Stimulated activated naive B cell treated with anti-CD40 and anti-IgM and Interleukin-4, amounts not matched to agents 10 μg/mL and 1 μg/mL and 100 μg/mL, for 72 hours (primary cell): ENCODE measurements at regions not wholly inside any gene's neighbourhood (a gene's known extent, or its start where the extent isn't known, plus 50 kb on each side); places are given as distances from the start of the nearest gene placed in this dataset.

Experiments used
- ATAC-seq, 2 donors: fragments of 150-1000 bp; cut with Tn5 transposase; replicated peaks; 2 replicates each; pipeline ENCODE4 v1.10.0; 2021; ENCODE audit warnings: moderate library complexity in 1 of 2
- DNase-seq: peaks from one replicate; pipeline ENCODE4 v3.0.0; 2021
- H3K27ac Mint-ChIP-seq: one replicate; pipeline ENCODE4 v1.8.0; 2022; ENCODE audit warnings: mild to moderate bottlenecking, mixed read lengths
- H3K27me3 Mint-ChIP-seq, 2 donors: one replicate each; pipeline ENCODE4 v1.8.0; 2022; ENCODE audit warnings: mixed read lengths in 2 of 2
- H3K36me3 Mint-ChIP-seq, 2 donors: one replicate each; pipeline ENCODE4 v1.8.0; 2022; ENCODE audit warnings: mixed read lengths in 2 of 2, mild to moderate bottlenecking in 1 of 2
- H3K4me1 Mint-ChIP-seq, 2 donors: one replicate each; pipeline ENCODE4 v1.8.0; 2022; ENCODE audit warnings: mixed read lengths in 2 of 2, mild to moderate bottlenecking in 1 of 2
- H3K4me3 Mint-ChIP-seq, 2 donors: one replicate each; pipeline ENCODE4 v1.8.0; 2022; ENCODE audit warnings: mild to moderate bottlenecking in 2 of 2, mixed read lengths in 2 of 2, moderate library complexity in 1 of 2
- H3K9me3 Mint-ChIP-seq, 2 donors: one replicate each; pipeline ENCODE4 v1.8.0; 2022; ENCODE audit warnings: mixed read lengths in 2 of 2, mild to moderate bottlenecking in 1 of 2

GRCh38 chr6:80939898-80940297 lies 812.6 kb downstream of the TENT5A start:
- DNase-seq = no peak
- Mint-ChIP-seq H3K27ac (no peak overlapping the region), H3K27me3 (no peaks in the 10 kb centered on the region), H3K36me3 (no peaks in the 10 kb centered on the region), H3K9me3 (peaks cover 7 to 8% of the 10 kb centered on the region in 2 donors), H3K4me3 (no peak overlapping the region), H3K4me1 (no peaks in the 10 kb centered on the region)
- ATAC-seq = no peak

GRCh38 chr6:80939480-80939879 lies 813.0 kb downstream of the TENT5A start:
- DNase-seq (no peak), ATAC-seq (no peak)
- no peak overlapping the region for H3K27ac Mint-ChIP-seq
- no peaks in the 10 kb centered on the region for H3K36me3 Mint-ChIP-seq
- no peaks in the 10 kb centered on the region for H3K27me3 Mint-ChIP-seq
- no peak overlapping the region for H3K4me3 Mint-ChIP-seq
- no peaks in the 10 kb centered on the region for H3K4me1 Mint-ChIP-seq
- peaks cover 7 to 8% of the 10 kb centered on the region in 2 donors for H3K9me3 Mint-ChIP-seq

GRCh38 chr6:80938131-80938530 lies 814.4 kb downstream of the TENT5A start:
- no peaks in the 10 kb centered on the region for H3K4me1 Mint-ChIP-seq
- no peaks in the 10 kb centered on the region for H3K36me3 Mint-ChIP-seq
- peaks cover 7 to 10% of the 10 kb centered on the region in 2 donors for H3K9me3 Mint-ChIP-seq
- DNase-seq = no peak
- no peaks in the 10 kb centered on the region for H3K27me3 Mint-ChIP-seq
- ATAC-seq = no peak
- H3K27ac Mint-ChIP-seq = no peak overlapping the region
- no peak overlapping the region for H3K4me3 Mint-ChIP-seq

- Mint-ChIP-seq H3K27ac (no peak overlapping the region), H3K4me3 (no peak overlapping the region), H3K27me3 (no peaks in the 10 kb centered on the region), H3K9me3 (peaks cover 0 to 7% of the 10 kb centered on the region in 2 donors), H3K4me1 (no peaks in the 10 kb centered on the region), H3K36me3 (no peaks in the 10 kb centered on the region)
- ATAC-seq (no peak), DNase-seq (no peak)
Observed at GRCh38 chr6:80932359-80932758, 820.1 kb downstream of the TENT5A start.

- Mint-ChIP-seq H3K27me3 (no peaks in the 10 kb centered on the region), H3K36me3 (no peaks in the 10 kb centered on the region), H3K4me3 (no peak overlapping the region), H3K9me3 (peaks cover 0 to 4% of the 10 kb centered on the region in 2 donors), H3K4me1 (no peaks in the 10 kb centered on the region), H3K27ac (no peak overlapping the region)
- DNase-seq (no peak), ATAC-seq (no peak)
Observed at GRCh38 chr6:80930376-80930775, 822.1 kb downstream of the TENT5A start.

GRCh38 chr6:80923816-80924215 lies 817.3 kb downstream of the BCKDHB start:
- Mint-ChIP-seq H3K4me3 (no peak overlapping the region), H3K27ac (no peak overlapping the region), H3K4me1 (no peaks in the 10 kb centered on the region), H3K9me3 (peaks cover 0 to 2% of the 10 kb centered on the region in 2 donors), H3K36me3 (no peaks in the 10 kb centered on the region), H3K27me3 (no peaks in the 10 kb centered on the region)
- ATAC-seq (no peak), DNase-seq (no peak)

GRCh38 chr6:80922916-80923455 lies 816.5 kb downstream of the BCKDHB start:
- Mint-ChIP-seq H3K27ac (no peak overlapping the region), H3K36me3 (no peaks in the 10 kb centered on the region), H3K27me3 (no peaks in the 10 kb centered on the region), H3K4me1 (no peaks in the 10 kb centered on the region), H3K4me3 (no peak overlapping the region), H3K9me3 (peaks cover 0 to 2% of the 10 kb centered on the region in 2 donors)
- no peak for ATAC-seq
- no peak for DNase-seq

- H3K27me3 Mint-ChIP-seq = no peaks in the 10 kb centered on the region
- no peaks in the 10 kb centered on the region for H3K4me1 Mint-ChIP-seq
- ATAC-seq (no peak), DNase-seq (no peak)
- peaks cover 0 to 2% of the 10 kb centered on the region in 2 donors for H3K9me3 Mint-ChIP-seq
- H3K4me3 Mint-ChIP-seq = no peak overlapping the region
- no peaks in the 10 kb centered on the region for H3K36me3 Mint-ChIP-seq
- no peak overlapping the region for H3K27ac Mint-ChIP-seq
Observed at GRCh38 chr6:80921861-80922460, 815.5 kb downstream of the BCKDHB start.

GRCh38 chr6:80907831-80908230 lies 801.4 kb downstream of the BCKDHB start:
- no peak for DNase-seq
- H3K4me3 Mint-ChIP-seq = no peak overlapping the region
- H3K36me3 Mint-ChIP-seq = no peaks in the 10 kb centered on the region
- H3K27me3 Mint-ChIP-seq = no peaks in the 10 kb centered on the region
- H3K9me3 Mint-ChIP-seq = peaks cover 4 to 5% of the 10 kb centered on the region in 2 donors
- no peaks in the 10 kb centered on the region for H3K4me1 Mint-ChIP-seq
- H3K27ac Mint-ChIP-seq = no peak overlapping the region
- no peak for ATAC-seq

- Mint-ChIP-seq H3K27me3 (no peaks in the 10 kb centered on the region), H3K4me1 (no peaks in the 10 kb centered on the region), H3K27ac (no peak overlapping the region), H3K9me3 (peaks cover 6 to 11% of the 10 kb centered on the region in 2 donors), H3K36me3 (no peaks in the 10 kb centered on the region), H3K4me3 (no peak overlapping the region)
- DNase-seq (no peak), ATAC-seq (no peak)
Observed at GRCh38 chr6:80903711-80904110, 797.2 kb downstream of the BCKDHB start.

- Mint-ChIP-seq H3K4me3 (no peak overlapping the region), H3K9me3 (no peaks in the 10 kb centered on the region), H3K27ac (no peak overlapping the region), H3K36me3 (no peaks in the 10 kb centered on the region), H3K4me1 (no peaks in the 10 kb centered on the region), H3K27me3 (no peaks in the 10 kb centered on the region)
- DNase-seq (no peak), ATAC-seq (no peak)
Observed at GRCh38 chr6:80886475-80886874, 780.0 kb downstream of the BCKDHB start.

GRCh38 chr6:80872951-80873308 lies 766.5 kb downstream of the BCKDHB start:
- H3K36me3 Mint-ChIP-seq = no peaks in the 10 kb centered on the region
- H3K4me1 Mint-ChIP-seq = no peaks in the 10 kb centered on the region
- H3K27me3 Mint-ChIP-seq = no peaks in the 10 kb centered on the region
- no peak overlapping the region for H3K4me3 Mint-ChIP-seq
- no peak overlapping the region for H3K27ac Mint-ChIP-seq
- peaks cover 9 to 10% of the 10 kb centered on the region in 2 donors for H3K9me3 Mint-ChIP-seq
- ATAC-seq (no peak), DNase-seq (no peak)

GRCh38 chr6:80872199-80872950 lies 765.9 kb downstream of the BCKDHB start:
- ATAC-seq = no peak
- no peak for DNase-seq
- Mint-ChIP-seq H3K27me3 (no peaks in the 10 kb centered on the region), H3K9me3 (peaks cover 8 to 9% of the 10 kb centered on the region in 2 donors), H3K36me3 (no peaks in the 10 kb centered on the region), H3K27ac (no peak overlapping the region), H3K4me3 (no peak overlapping the region), H3K4me1 (no peaks in the 10 kb centered on the region)

GRCh38 chr6:80862756-80863155 lies 756.3 kb downstream of the BCKDHB start:
- DNase-seq (no peak), ATAC-seq (no peak)
- Mint-ChIP-seq H3K4me3 (no peak overlapping the region), H3K27ac (no peak overlapping the region), H3K36me3 (no peaks in the 10 kb centered on the region), H3K27me3 (no peaks in the 10 kb centered on the region), H3K4me1 (no peaks in the 10 kb centered on the region), H3K9me3 (peaks cover 0 to 1% of the 10 kb centered on the region in 2 donors)

GRCh38 chr6:80860107-80860506 lies 753.6 kb downstream of the BCKDHB start:
- H3K27ac Mint-ChIP-seq = no peak overlapping the region
- no peak for DNase-seq
- no peaks in the 10 kb centered on the region for H3K36me3 Mint-ChIP-seq
- no peak overlapping the region for H3K4me3 Mint-ChIP-seq
- H3K4me1 Mint-ChIP-seq = no peaks in the 10 kb centered on the region
- peaks cover 0 to 2% of the 10 kb centered on the region in 2 donors for H3K9me3 Mint-ChIP-seq
- no peaks in the 10 kb centered on the region for H3K27me3 Mint-ChIP-seq
- ATAC-seq = no peak
